GM10248 (cell line): ENCODE measurements at regions not wholly inside any gene's neighbourhood (a gene's known extent, or its start where the extent isn't known, plus 50 kb on each side); places are given as distances from the start of the nearest gene placed in this dataset.
"Not testable (repeated sequence)": the region's sequence is repeated elsewhere in the genome, so short reads cannot be mapped to it uniquely, and the experiment has no call there.

Source experiments
- CTCF ChIA-PET: fragments of 300-600 bp; sonication (Branson Sonifier 250); formaldehyde crosslinking; extraction: SDS; loops from one replicate; lab custom pipeline; 2021; ENCODE audit warnings: antibody characterized with exemption; lab: Yijun Ruan, JAX
- POLR2A ChIA-PET: fragments of 350-650 bp; sonication (Branson Sonifier 250); formaldehyde crosslinking; extraction: SDS; loops from one replicate; lab custom pipeline; 2020; ENCODE audit warnings: antibody characterized with exemption; lab: Yijun Ruan, JAX
- DNase-seq: peaks from one replicate; pipeline ENCODE4 v3.0.0; 2012; ENCODE audit errors: extremely low spot score
- CTCF ChIP-seq: IDR thresholded peaks from 2 replicates; pipeline ENCODE4 v1.5.1; 2012; ENCODE audit warnings: mild to moderate bottlenecking, low read depth; ENCODE audit errors: extremely low read depth, missing control alignments, control extremely low read depth

GRCh38 chr5:130777794-130778193, 387.3 kb downstream of the HINT1 start:
- CTCF ChIA-PET, result no interaction called here
- POLR2A ChIA-PET, result no interaction called here
- TF ChIP-seq CTCF, result no peak
- DNase-seq, result no peak

- TF ChIP-seq CTCF, result no peak
- no peak for DNase-seq
- ChIA-PET CTCF (no interaction called here), POLR2A (no interaction called here)
Measured at GRCh38 chr5:130773813-130774212, 391.2 kb downstream of the HINT1 start.

GRCh38 chr5:130762031-130762430, 403.0 kb downstream of the HINT1 start:
- no peak for TF ChIP-seq CTCF
- no peak for DNase-seq
- POLR2A ChIA-PET, result no interaction called here
- CTCF ChIA-PET, result no interaction called here

GRCh38 chr5:130759061-130759460, 406.0 kb downstream of the HINT1 start:
- CTCF ChIA-PET, result no interaction called here
- POLR2A ChIA-PET, result no interaction called here
- no peak for DNase-seq
- no peak for TF ChIP-seq CTCF

GRCh38 chr5:130747556-130747955, 417.5 kb downstream of the HINT1 start:
- ChIA-PET POLR2A (no interaction called here), CTCF (no interaction called here)
- DNase-seq, result no peak
- TF ChIP-seq CTCF, result no peak

- CTCF ChIA-PET, POLR2A ChIA-PET, DNase-seq: not testable (repeated sequence)
Measured at GRCh38 chr5:130746641-130747040, 418.4 kb downstream of the HINT1 start.

- DNase-seq, result no peak
- POLR2A ChIA-PET, result no interaction called here
- CTCF ChIA-PET, result no interaction called here
- TF ChIP-seq CTCF, result no peak
Measured at GRCh38 chr5:130743092-130743491, 422.0 kb downstream of the HINT1 start.
